Trophoblast cell (in vitro differentiated cells and primary cell): ENCODE measurements at regions not wholly inside any gene's neighbourhood (a gene's known extent, or its start where the extent isn't known, plus 50 kb on each side); places are given as distances from the start of the nearest gene placed in this dataset.

Source experiments
- DNase-seq, 2 donors: peaks; one replicate each; pipeline ENCODE4 v3.0.0-alpha.2; 2016
- H2AFZ ChIP-seq: 2 replicates; pipeline ENCODE4 v1.6.1; 2013; ENCODE audit warnings: low read length, moderate library complexity, mild to moderate bottlenecking; ENCODE audit not compliant: insufficient read depth, poor library complexity
- H2AK5ac ChIP-seq: 2 replicates; pipeline ENCODE4 v1.6.1; 2013; ENCODE audit warnings: mild to moderate bottlenecking, low read length
- H2BK120ac ChIP-seq: 2 replicates; pipeline ENCODE4 v1.6.1; 2013; ENCODE audit warnings: low read length, mild to moderate bottlenecking, moderate library complexity; ENCODE audit not compliant: insufficient read depth, poor library complexity
- H2BK12ac ChIP-seq: 2 replicates; pipeline ENCODE4 v1.6.1; 2013; ENCODE audit warnings: mild to moderate bottlenecking, low read length, moderate library complexity
- H2BK5ac ChIP-seq: 2 replicates; pipeline ENCODE4 v1.6.1; 2013; ENCODE audit warnings: low read length, low read depth, moderate library complexity, mild to moderate bottlenecking; ENCODE audit not compliant: poor library complexity
- H3K14ac ChIP-seq: 2 replicates; pipeline ENCODE4 v1.6.1; 2013; ENCODE audit warnings: mild to moderate bottlenecking, low read length
- H3K18ac ChIP-seq: 2 replicates; pipeline ENCODE4 v1.6.1; 2013; ENCODE audit warnings: mild to moderate bottlenecking, low read length
- H3K23ac ChIP-seq: 2 replicates; pipeline ENCODE4 v1.6.1; 2013; ENCODE audit warnings: low read length
- H3K27ac ChIP-seq: 2 replicates; pipeline ENCODE4 v1.5.1; 2013; ENCODE audit warnings: low read depth, mild to moderate bottlenecking, inconsistent platforms, low read length, moderate library complexity
- H3K27me3 ChIP-seq: 2 replicates; pipeline ENCODE4 v1.6.1; 2013; ENCODE audit warnings: inconsistent platforms, mild to moderate bottlenecking, low read length, moderate library complexity; ENCODE audit not compliant: insufficient read depth
- H3K36me3 ChIP-seq, 2 experiments: 1 replicate in 1 of 2; 2 replicates in 1 of 2; pipeline ENCODE4 v1.6.1; 2013; ENCODE audit warnings: low read length in 2 of 2, mild to moderate bottlenecking in 2 of 2, moderate library complexity in 1 of 2; ENCODE audit not compliant: insufficient read depth in 2 of 2, control insufficient read depth in 1 of 2
- H3K4ac ChIP-seq: 2 replicates; pipeline ENCODE4 v1.6.1; 2013; ENCODE audit warnings: low read depth, mild to moderate bottlenecking, low read length, moderate library complexity
- H3K4me1 ChIP-seq, 2 experiments: 1 replicate in 1 of 2; 2 replicates in 1 of 2; pipeline ENCODE4 v1.6.1; 2013; ENCODE audit warnings: low read length in 2 of 2, mild to moderate bottlenecking in 2 of 2, moderate library complexity in 1 of 2; ENCODE audit not compliant: insufficient read depth in 2 of 2, control insufficient read depth in 1 of 2
- H3K4me2 ChIP-seq: 2 replicates; pipeline ENCODE4 v1.6.1; 2013; ENCODE audit warnings: inconsistent platforms, mild to moderate bottlenecking, low read length, moderate library complexity
- H3K4me3 ChIP-seq: 2 replicates; pipeline ENCODE4 v1.5.1; 2013; ENCODE audit warnings: mild to moderate bottlenecking, low read depth, low read length, inconsistent platforms
- H3K79me1 ChIP-seq: one replicate; pipeline ENCODE4 v1.6.1; 2013; ENCODE audit warnings: low read length
- H3K79me2 ChIP-seq: 2 replicates; pipeline ENCODE4 v1.6.1; 2013; ENCODE audit warnings: low read length, mild to moderate bottlenecking; ENCODE audit not compliant: control insufficient read depth, insufficient read depth, poor library complexity
- H3K9ac ChIP-seq: 2 replicates; pipeline ENCODE4 v1.6.1; 2013; ENCODE audit warnings: mild to moderate bottlenecking, low read length
- H3K9me3 ChIP-seq: 2 replicates; pipeline ENCODE4 v1.6.1; 2013; ENCODE audit warnings: low read depth, mild to moderate bottlenecking, control low read depth, inconsistent platforms, low read length; ENCODE audit not compliant: insufficient read depth
- H4K12ac ChIP-seq: 2 replicates; pipeline ENCODE4 v1.6.1; 2013; ENCODE audit warnings: low read depth, mild to moderate bottlenecking, low read length, moderate library complexity
- H4K8ac ChIP-seq: 2 replicates; pipeline ENCODE4 v1.6.1; 2013; ENCODE audit warnings: low read depth, mild to moderate bottlenecking, low read length, moderate library complexity
- H4K91ac ChIP-seq: one replicate; pipeline ENCODE4 v1.6.1; 2013; ENCODE audit warnings: low read depth, mild to moderate bottlenecking, low read length, moderate library complexity
- WGBS: extraction: QIAGEN DNeasy Blood & Tissue Kit; methylation state at CpG from one replicate; pipeline ENCODE4 v1.1.7; 2013; ENCODE audit warnings: missing lambda C conversion rate; ENCODE audit not compliant: insufficient read length, insufficient coverage; ENCODE audit errors: extremely low coverage; 5-methylcytosine and 5-hydroxymethylcytosine counted together

- no peak overlapping the region for H3K18ac ChIP-seq
- H2BK5ac ChIP-seq: no peak overlapping the region
- no peaks in the 10 kb centered on the region for H3K9me3 ChIP-seq
- no peak overlapping the region for H3K23ac ChIP-seq
- H4K91ac ChIP-seq: no peak overlapping the region
- H2BK12ac ChIP-seq: no peak overlapping the region
- DNase-seq: no peak
- H3K36me3 ChIP-seq: no peaks in the 10 kb centered on the region
- H4K8ac ChIP-seq: no peak overlapping the region
- peaks cover 0 to 13% of the 10 kb centered on the region in 2 experiments for H3K4me1 ChIP-seq
- H3K14ac ChIP-seq: no peak overlapping the region
- no peaks in the 10 kb centered on the region for H3K27me3 ChIP-seq
- no peaks in the 10 kb centered on the region for H3K79me2 ChIP-seq
- no peak overlapping the region for H3K9ac ChIP-seq
- H3K27ac ChIP-seq: no peak overlapping the region
- H2AK5ac ChIP-seq: no peak overlapping the region
- H3K4ac ChIP-seq: no peak overlapping the region
- H4K12ac ChIP-seq: no peak overlapping the region
- WGBS: no CpG with 5 or more reads among the region's 3 CpGs
- H3K79me1 ChIP-seq: no peaks in the 10 kb centered on the region
- no peak overlapping the region for H2BK120ac ChIP-seq
- no peak overlapping the region for H3K4me3 ChIP-seq
- no peak overlapping the region for H2AFZ ChIP-seq
- no peak overlapping the region for H3K4me2 ChIP-seq
Observed at GRCh38 chr4:55186700-55187099, 61.3 kb upstream of the KDR start.

- H2BK120ac ChIP-seq: no peak overlapping the region
- no peak overlapping the region for H2BK12ac ChIP-seq
- no peak overlapping the region for H3K9ac ChIP-seq
- H3K4me2 ChIP-seq: no peak overlapping the region
- no peak overlapping the region for H3K4me3 ChIP-seq
- no peaks in the 10 kb centered on the region for H3K79me2 ChIP-seq
- no peak overlapping the region for H2AFZ ChIP-seq
- no peak overlapping the region for H3K27ac ChIP-seq
- DNase-seq: no peak
- no peaks in the 10 kb centered on the region for H3K27me3 ChIP-seq
- no peak overlapping the region for H4K91ac ChIP-seq
- no peak overlapping the region for H3K23ac ChIP-seq
- no peak overlapping the region for H3K18ac ChIP-seq
- H3K14ac ChIP-seq: no peak overlapping the region
- H3K36me3 ChIP-seq: no peaks in the 10 kb centered on the region
- H4K12ac ChIP-seq: no peak overlapping the region
- H3K4me1 ChIP-seq: peaks cover 2 to 4% of the 10 kb centered on the region in 2 experiments
- no peak overlapping the region for H2AK5ac ChIP-seq
- H3K9me3 ChIP-seq: no peaks in the 10 kb centered on the region
- no peak overlapping the region for H3K4ac ChIP-seq
- no peak overlapping the region for H2BK5ac ChIP-seq
- no peak overlapping the region for H4K8ac ChIP-seq
- no CpG with 5 or more reads among the region's 3 CpGs for WGBS
- no peaks in the 10 kb centered on the region for H3K79me1 ChIP-seq
Observed at GRCh38 chr4:55214172-55214571, 88.8 kb upstream of the KDR start.

GRCh38 chr4:55215087-55215486 is 89.7 kb upstream of the KDR start:
- no peak overlapping the region for H3K23ac ChIP-seq
- no peak overlapping the region for H2BK12ac ChIP-seq
- no peak overlapping the region for H2BK5ac ChIP-seq
- no peaks in the 10 kb centered on the region for H3K79me2 ChIP-seq
- WGBS: 100% methylated on average over 1 of the region's 1 CpG
- no peaks in the 10 kb centered on the region for H3K9me3 ChIP-seq
- H2AFZ ChIP-seq: no peak overlapping the region
- no peak for DNase-seq
- no peak overlapping the region for H3K9ac ChIP-seq
- H3K4me1 ChIP-seq: peaks cover 2 to 4% of the 10 kb centered on the region in 2 experiments
- no peak overlapping the region for H3K4ac ChIP-seq
- H3K14ac ChIP-seq: no peak overlapping the region
- no peaks in the 10 kb centered on the region for H3K27me3 ChIP-seq
- no peak overlapping the region for H3K4me2 ChIP-seq
- H4K12ac ChIP-seq: no peak overlapping the region
- no peak overlapping the region for H2BK120ac ChIP-seq
- no peaks in the 10 kb centered on the region for H3K79me1 ChIP-seq
- no peaks in the 10 kb centered on the region for H3K36me3 ChIP-seq
- no peak overlapping the region for H3K4me3 ChIP-seq
- H3K27ac ChIP-seq: no peak overlapping the region
- no peak overlapping the region for H2AK5ac ChIP-seq
- no peak overlapping the region for H4K91ac ChIP-seq
- H4K8ac ChIP-seq: no peak overlapping the region
- no peak overlapping the region for H3K18ac ChIP-seq

DNA sequence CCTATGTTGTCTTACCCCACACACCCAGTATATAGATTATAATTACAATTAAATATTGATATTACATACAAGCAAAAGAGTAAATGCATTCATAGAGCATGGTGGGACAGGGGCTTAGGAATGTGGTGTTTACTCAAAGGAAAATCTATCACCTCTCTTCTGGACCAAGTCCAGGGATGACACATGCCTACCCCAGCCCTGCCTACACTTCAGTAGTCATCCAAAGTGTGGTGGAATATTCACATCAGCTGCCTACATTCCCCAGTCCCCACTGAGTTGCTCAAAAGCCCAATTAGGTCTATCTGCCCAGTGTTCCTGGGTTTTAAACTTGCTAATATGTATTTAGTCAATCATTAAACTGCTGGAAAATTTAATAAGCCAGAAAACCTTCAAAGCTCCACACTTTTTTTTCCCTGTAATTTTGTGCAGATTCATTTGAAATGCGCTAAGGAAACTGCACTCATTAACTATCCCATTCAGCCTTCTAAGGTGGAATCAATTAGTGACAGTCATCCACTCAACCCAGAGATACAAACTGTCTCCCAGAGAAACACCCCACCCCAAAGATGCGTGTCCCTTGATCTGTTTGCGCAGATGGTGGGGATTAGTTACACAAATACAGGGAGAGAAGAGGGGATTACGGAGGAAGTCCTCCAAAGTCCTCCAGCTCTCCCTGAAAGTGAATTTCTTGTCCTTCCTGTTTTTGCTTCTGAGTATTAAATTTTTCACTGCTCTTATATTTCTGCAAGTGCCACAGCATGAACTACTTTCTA is 91.7 kb upstream of the KDR start:
- no CpG with 5 or more reads among the region's 4 CpGs for WGBS
- H2BK12ac ChIP-seq: no peak overlapping the region
- no peak overlapping the region for H4K12ac ChIP-seq
- H3K4me2 ChIP-seq: no peak overlapping the region
- no peak overlapping the region for H2AFZ ChIP-seq
- no peaks in the 10 kb centered on the region for H3K9me3 ChIP-seq
- H3K4me1 ChIP-seq: peaks cover 2 to 4% of the 10 kb centered on the region in 2 experiments
- H4K91ac ChIP-seq: no peak overlapping the region
- no peak overlapping the region for H3K4me3 ChIP-seq
- no peak overlapping the region for H3K4ac ChIP-seq
- DNase-seq: no peak
- no peak overlapping the region for H4K8ac ChIP-seq
- no peaks in the 10 kb centered on the region for H3K36me3 ChIP-seq
- H3K23ac ChIP-seq: no peak overlapping the region
- no peaks in the 10 kb centered on the region for H3K27me3 ChIP-seq
- H3K18ac ChIP-seq: no peak overlapping the region
- no peak overlapping the region for H2BK5ac ChIP-seq
- H3K27ac ChIP-seq: no peak overlapping the region
- H3K79me2 ChIP-seq: no peaks in the 10 kb centered on the region
- H2BK120ac ChIP-seq: no peak overlapping the region
- H3K9ac ChIP-seq: no peak overlapping the region
- H3K14ac ChIP-seq: no peak overlapping the region
- H2AK5ac ChIP-seq: no peak overlapping the region
- no peaks in the 10 kb centered on the region for H3K79me1 ChIP-seq
